CD4-positive, alpha-beta memory T cell (primary cell): ENCODE measurements at regions not wholly inside any gene's neighbourhood (a gene's known extent, or its start where the extent isn't known, plus 50 kb on each side); places are given as distances from the start of the nearest gene placed in this dataset.

ENCODE experiments used
- CTCF ChIA-PET: fragments of 350-600 bp; sonication (Branson Sonifier 250); formaldehyde crosslinking; loops from one replicate; lab custom pipeline; 2021; ENCODE audit warnings: inconsistent platforms; ENCODE audit not compliant: partially characterized antibody; lab: Charles Lee
- POLR2A ChIA-PET: fragments of 350-600 bp; sonication (Branson Sonifier 250); formaldehyde crosslinking; loops from one replicate; lab custom pipeline; 2021; ENCODE audit not compliant: partially characterized antibody; lab: Charles Lee
- DNase-seq, 5 donors: peaks; one replicate each; pipeline versions ENCODE4 v3.0.0 to v3.0.0-alpha.2; 2020 to 2022; ENCODE audit warnings: mixed read lengths in 1 of 5
- H3K27ac ChIP-seq: one replicate; pipeline ENCODE4 v1.7.0; 2013; ENCODE audit warnings: low read depth, low read length
- H3K27me3 ChIP-seq: 2 replicates; pipeline ENCODE4 v1.7.0; 2013; ENCODE audit warnings: mild to moderate bottlenecking, low read length, moderate library complexity; ENCODE audit not compliant: insufficient read depth
- H3K36me3 ChIP-seq: 2 replicates; pipeline ENCODE4 v1.7.0; 2013; ENCODE audit warnings: mild to moderate bottlenecking, low read length, moderate library complexity; ENCODE audit not compliant: insufficient read depth
- H3K4me1 ChIP-seq: 2 replicates; pipeline ENCODE4 v1.7.0; 2013; ENCODE audit warnings: mild to moderate bottlenecking, low read length, moderate library complexity; ENCODE audit not compliant: insufficient read depth
- H3K4me3 ChIP-seq, 2 donors: one replicate each; pipeline ENCODE4 v1.7.0; 2013; ENCODE audit warnings: low read length in 2 of 2, mild to moderate bottlenecking in 1 of 2
- H3K9me3 ChIP-seq, 2 donors: one replicate each; pipeline ENCODE4 v1.7.0; 2013; ENCODE audit warnings: low read length in 2 of 2, control low read depth in 1 of 2; ENCODE audit not compliant: control insufficient read depth in 1 of 2
- H3K27ac Mint-ChIP-seq, 7 donors: one replicate each; pipeline ENCODE4 v1.8.0; 2020 to 2021; ENCODE audit warnings: mixed read lengths in 7 of 7, mild to moderate bottlenecking in 6 of 7, inconsistent platforms in 3 of 7, moderate library complexity in 3 of 7
- H3K27me3 Mint-ChIP-seq, 2 donors: one replicate each; pipeline ENCODE4 v1.8.0; 2020 to 2021; ENCODE audit warnings: mixed read lengths in 2 of 2
- H3K36me3 Mint-ChIP-seq, 2 donors: one replicate each; pipeline ENCODE4 v1.8.0; 2020 to 2021; ENCODE audit warnings: mixed read lengths in 2 of 2, inconsistent platforms in 1 of 2, mild to moderate bottlenecking in 1 of 2
- H3K4me1 Mint-ChIP-seq, 4 donors: one replicate each; pipeline ENCODE4 v1.8.0; 2020 to 2021; ENCODE audit warnings: mixed read lengths in 4 of 4, mild to moderate bottlenecking in 1 of 4
- H3K4me3 Mint-ChIP-seq, 8 donors: one replicate each; pipeline ENCODE4 v1.8.0; 2020 to 2021; ENCODE audit warnings: mixed read lengths in 8 of 8, mild to moderate bottlenecking in 7 of 8, moderate library complexity in 6 of 8, inconsistent platforms in 3 of 8
- H3K9me3 Mint-ChIP-seq, 8 donors: one replicate each; pipeline ENCODE4 v1.8.0; 2020 to 2021; ENCODE audit warnings: mixed read lengths in 8 of 8, mild to moderate bottlenecking in 5 of 8, inconsistent platforms in 3 of 8, moderate library complexity in 1 of 8
- intact Hi-C: fragments of 100-400 bp; cut with micrococcal nuclease; formaldehyde crosslinking; loops from one replicate; pipeline ENCODE4 v1.15.1; 2023

DNA sequence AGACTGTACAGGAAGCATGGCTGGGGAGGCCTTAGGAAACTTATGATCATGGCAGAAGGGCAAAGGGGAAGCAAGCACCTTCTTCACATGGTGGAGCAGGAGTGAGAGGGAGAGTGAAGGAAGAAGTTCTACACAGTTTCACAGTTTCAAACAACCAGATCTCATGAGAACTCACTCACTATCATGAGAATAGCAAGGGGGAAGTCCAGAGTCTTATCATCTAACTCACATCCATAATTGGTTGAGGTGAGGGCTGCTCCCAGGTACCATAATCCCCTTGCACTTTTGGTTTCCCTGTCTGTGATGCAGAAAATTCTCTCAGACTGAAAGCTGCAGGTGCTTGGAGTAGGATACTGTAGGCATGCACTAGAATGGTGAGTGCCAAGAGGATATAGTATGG is 233.8 kb upstream of the CPEB2 start:
- no peak for DNase-seq
- Mint-ChIP-seq H3K4me3 (no peak overlapping the region), H3K27ac (no peak overlapping the region), H3K27me3 (peaks cover 3 to 6% of the 10 kb centered on the region in 2 donors), H3K4me1 (no peaks in the 10 kb centered on the region), H3K9me3 (peaks cover 0 to 3% (median 2%) of the 10 kb centered on the region in 8 donors), H3K36me3 (no peaks in the 10 kb centered on the region)
- Histone ChIP-seq H3K27ac (no peak overlapping the region), H3K36me3 (no peaks in the 10 kb centered on the region), H3K27me3 (no peaks in the 10 kb centered on the region), H3K9me3 (no peaks in the 10 kb centered on the region), H3K4me3 (no peak overlapping the region), H3K4me1 (no peaks in the 10 kb centered on the region)
- CTCF ChIA-PET = no interaction called here
- intact Hi-C loops = no loop called here
- POLR2A ChIA-PET = no interaction called here

DNA sequence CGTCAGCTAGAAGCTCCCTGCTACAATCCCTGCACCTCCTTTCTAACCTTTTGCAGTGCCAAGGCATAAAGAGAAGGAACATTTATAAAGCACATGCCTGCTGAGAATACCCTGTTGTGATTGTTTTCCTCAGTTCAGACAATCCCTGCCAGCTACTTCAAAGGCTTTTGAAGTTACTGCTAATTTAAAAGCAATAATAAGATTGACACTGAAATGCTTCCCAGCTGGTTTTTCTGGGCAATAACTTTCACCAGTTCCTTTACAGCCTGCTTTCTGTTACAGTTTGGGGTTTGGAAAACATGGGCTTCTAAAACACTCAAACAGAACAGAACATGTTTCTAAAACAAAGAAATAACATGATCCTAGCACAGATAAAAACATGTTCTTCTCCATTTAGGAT is 232.3 kb upstream of the CPEB2 start:
- CTCF ChIA-PET = no interaction called here
- no peaks in the 10 kb centered on the region for H3K4me1 Mint-ChIP-seq
- POLR2A ChIA-PET = no interaction called here

DNA sequence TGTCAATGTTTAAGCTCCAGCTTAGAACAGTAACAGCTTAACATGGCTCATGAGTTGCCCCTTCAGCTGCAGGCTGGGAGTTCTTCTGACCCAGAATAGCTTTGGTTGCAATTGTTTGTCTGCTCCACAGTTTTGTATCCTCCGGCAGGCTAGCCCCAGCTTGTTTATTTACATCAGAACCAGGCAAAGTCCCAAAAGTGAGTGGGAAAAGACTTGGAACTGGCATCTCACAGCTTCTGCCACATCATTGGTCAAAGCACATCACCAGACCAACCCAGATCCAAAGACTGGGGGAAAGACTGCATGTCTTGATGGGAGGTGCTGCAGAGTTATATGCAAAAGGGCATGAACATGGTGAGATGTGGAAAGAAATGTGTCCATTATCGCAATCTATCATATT is 231.2 kb upstream of the CPEB2 start:
- no peaks in the 10 kb centered on the region for H3K27me3 ChIP-seq
- H3K36me3 ChIP-seq = no peaks in the 10 kb centered on the region
- H3K27ac ChIP-seq = no peak overlapping the region
- H3K4me3 Mint-ChIP-seq = no peak overlapping the region
- H3K4me3 ChIP-seq = no peak overlapping the region
- no peak overlapping the region for H3K27ac Mint-ChIP-seq
- intact Hi-C loops = no loop called here
- no peaks in the 10 kb centered on the region for H3K36me3 Mint-ChIP-seq
- peaks cover 0 to 5% (median 3%) of the 10 kb centered on the region in 8 donors for H3K9me3 Mint-ChIP-seq
- no peaks in the 10 kb centered on the region for H3K4me1 ChIP-seq
- ChIA-PET POLR2A (no interaction called here), CTCF (no interaction called here)
- H3K4me1 Mint-ChIP-seq = no peaks in the 10 kb centered on the region
- no peak for DNase-seq
- no peaks in the 10 kb centered on the region for H3K9me3 ChIP-seq
- peaks cover 5 to 6% of the 10 kb centered on the region in 2 donors for H3K27me3 Mint-ChIP-seq

More for the DNA sequence above, 232.3 kb upstream of the CPEB2 start:
- peaks cover 0 to 5% (median 3%) of the 10 kb centered on the region in 8 donors for H3K9me3 Mint-ChIP-seq
- Histone ChIP-seq H3K36me3 (no peaks in the 10 kb centered on the region), H3K4me3 (no peak overlapping the region), H3K4me1 (no peaks in the 10 kb centered on the region), H3K9me3 (no peaks in the 10 kb centered on the region), H3K27me3 (no peaks in the 10 kb centered on the region), H3K27ac (no peak overlapping the region)
- no peaks in the 10 kb centered on the region for H3K36me3 Mint-ChIP-seq
- H3K27ac Mint-ChIP-seq = no peak overlapping the region
- H3K4me3 Mint-ChIP-seq = no peak overlapping the region
- intact Hi-C loops = no loop called here
- peaks cover 5 to 6% of the 10 kb centered on the region in 2 donors for H3K27me3 Mint-ChIP-seq
- DNase-seq = no peak

DNA sequence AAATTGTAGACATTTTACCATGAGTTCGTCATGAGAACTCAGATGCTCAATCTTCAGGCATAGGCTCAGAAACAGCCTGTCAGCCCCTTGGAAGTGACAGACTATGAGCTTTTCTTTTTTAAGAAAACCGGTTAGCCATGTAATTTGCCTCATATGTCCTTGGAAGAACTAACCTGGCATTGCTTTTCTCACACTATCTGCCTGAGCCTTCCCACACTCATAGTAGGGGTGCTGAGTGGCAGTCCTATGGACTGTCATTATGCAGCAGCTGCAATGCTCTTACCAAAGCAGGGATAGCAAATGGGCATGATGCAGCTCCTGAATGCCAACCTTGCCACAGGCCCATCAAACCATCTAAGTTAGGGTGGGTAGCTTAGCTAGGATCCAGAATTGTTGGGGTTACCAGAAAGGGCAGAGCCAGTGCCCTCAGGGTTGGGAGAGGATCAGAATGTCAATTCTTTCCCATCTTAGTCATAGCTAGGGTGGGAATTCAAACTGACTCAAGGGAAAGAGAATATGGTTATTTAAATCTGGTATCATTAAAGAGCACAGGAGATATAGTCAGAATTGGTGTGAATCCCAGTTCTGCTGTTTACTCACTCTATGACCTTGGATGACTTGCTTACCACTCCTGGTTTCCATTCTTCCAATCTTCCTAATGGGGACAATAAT is 230.6 kb upstream of the CPEB2 start:
- Mint-ChIP-seq H3K27me3 (peaks cover 5 to 6% of the 10 kb centered on the region in 2 donors), H3K4me3 (no peak overlapping the region), H3K27ac (no peak overlapping the region), H3K9me3 (peaks cover 0 to 5% (median 3%) of the 10 kb centered on the region in 8 donors), H3K36me3 (no peaks in the 10 kb centered on the region), H3K4me1 (no peaks in the 10 kb centered on the region)
- H3K36me3 ChIP-seq = no peaks in the 10 kb centered on the region
- no peaks in the 10 kb centered on the region for H3K9me3 ChIP-seq
- no peaks in the 10 kb centered on the region for H3K27me3 ChIP-seq
- no peak overlapping the region for H3K4me3 ChIP-seq
- POLR2A ChIA-PET = no interaction called here
- intact Hi-C loops = no loop called here
- DNase-seq = no peak
- H3K27ac ChIP-seq = no peak overlapping the region
- CTCF ChIA-PET = no interaction called here
- no peaks in the 10 kb centered on the region for H3K4me1 ChIP-seq

DNA sequence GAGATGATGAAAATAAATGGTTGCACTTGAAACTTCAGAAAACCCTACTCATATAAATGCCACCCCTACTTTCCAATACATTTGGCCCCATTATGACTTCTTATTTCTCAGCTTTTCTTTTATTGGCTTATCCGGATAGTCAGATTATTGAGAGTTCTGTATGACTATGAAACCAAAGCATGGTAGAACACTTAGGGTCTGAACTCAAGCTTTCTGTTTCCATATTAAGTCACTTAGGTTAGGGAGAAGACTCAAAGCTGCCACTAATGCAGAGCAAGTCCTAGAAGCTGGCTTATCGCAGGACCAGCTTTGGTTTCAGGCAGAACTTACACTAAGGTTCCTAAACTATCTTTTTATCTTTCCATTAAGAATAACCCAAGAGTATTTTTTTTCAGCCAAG is 229.9 kb upstream of the CPEB2 start:
- H3K27ac ChIP-seq = no peak overlapping the region
- ChIA-PET CTCF (no interaction called here), POLR2A (no interaction called here)
- Mint-ChIP-seq H3K4me1 (no peaks in the 10 kb centered on the region), H3K4me3 (no peak overlapping the region), H3K9me3 (peaks cover 0 to 5% (median 3%) of the 10 kb centered on the region in 8 donors), H3K27ac (no peak overlapping the region), H3K27me3 (peaks cover 5 to 6% of the 10 kb centered on the region in 2 donors), H3K36me3 (no peaks in the 10 kb centered on the region)
- intact Hi-C loops = no loop called here
- DNase-seq = no peak
- no peaks in the 10 kb centered on the region for H3K9me3 ChIP-seq
- H3K4me3 ChIP-seq = no peak overlapping the region
- no peaks in the 10 kb centered on the region for H3K27me3 ChIP-seq
- no peaks in the 10 kb centered on the region for H3K36me3 ChIP-seq
- no peaks in the 10 kb centered on the region for H3K4me1 ChIP-seq

DNA sequence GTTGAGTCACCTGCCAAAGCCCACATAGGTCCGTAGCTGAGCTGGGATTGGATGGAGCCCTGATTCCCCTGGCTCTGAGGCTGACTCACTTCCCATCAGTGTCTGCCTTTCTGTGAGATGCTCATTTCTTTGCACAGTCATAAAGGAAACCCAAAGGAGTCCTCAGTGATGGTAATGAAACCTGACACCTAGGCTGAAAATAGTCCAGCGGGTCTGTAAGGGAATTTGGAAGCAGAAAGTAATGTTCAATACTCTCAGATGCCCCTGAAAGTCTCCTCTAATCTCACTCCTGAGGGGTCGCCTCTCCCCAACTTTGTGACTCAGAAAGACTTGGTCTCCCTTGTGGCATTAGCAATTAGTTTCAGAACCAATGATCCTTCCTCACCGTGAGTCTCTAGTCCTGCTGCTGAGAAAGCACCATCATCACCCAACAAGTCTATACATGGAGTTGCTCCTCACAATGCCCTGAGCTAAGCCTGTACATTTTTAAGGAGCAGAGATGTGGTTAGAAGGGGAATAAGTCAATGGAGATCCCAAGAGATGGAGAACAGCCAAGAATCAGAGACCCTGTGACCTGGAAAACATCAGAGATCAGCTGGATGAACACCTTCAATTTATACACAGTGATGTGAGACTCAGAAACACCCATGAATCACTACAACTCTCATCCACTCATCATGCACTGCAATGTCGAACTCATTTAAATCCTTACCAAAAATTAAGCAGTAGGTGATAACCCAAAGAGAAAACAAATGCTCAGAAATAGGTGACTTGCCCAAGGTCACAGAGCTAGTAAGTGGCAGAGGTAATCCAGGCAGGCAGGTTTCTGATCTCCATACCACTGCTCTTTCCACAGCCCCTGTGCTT is 219.0 kb upstream of the CPEB2 start:
- no peak for DNase-seq
- no peak overlapping the region for H3K4me3 ChIP-seq
- peaks cover 0 to 4% of the 10 kb centered on the region in 2 donors for H3K9me3 ChIP-seq
- no peaks in the 10 kb centered on the region for H3K4me1 ChIP-seq
- Mint-ChIP-seq H3K9me3 (peaks cover 0 to 9% (median 5%) of the 10 kb centered on the region in 8 donors), H3K27ac (no peak overlapping the region), H3K27me3 (peaks cover 0 to 3% of the 10 kb centered on the region in 2 donors), H3K36me3 (no peaks in the 10 kb centered on the region), H3K4me3 (no peak overlapping the region), H3K4me1 (no peaks in the 10 kb centered on the region)
- H3K27ac ChIP-seq = no peak overlapping the region
- CTCF ChIA-PET = no interaction called here
- POLR2A ChIA-PET = no interaction called here
- intact Hi-C loops = no loop called here
- H3K36me3 ChIP-seq = no peaks in the 10 kb centered on the region
- H3K27me3 ChIP-seq = no peaks in the 10 kb centered on the region

DNA sequence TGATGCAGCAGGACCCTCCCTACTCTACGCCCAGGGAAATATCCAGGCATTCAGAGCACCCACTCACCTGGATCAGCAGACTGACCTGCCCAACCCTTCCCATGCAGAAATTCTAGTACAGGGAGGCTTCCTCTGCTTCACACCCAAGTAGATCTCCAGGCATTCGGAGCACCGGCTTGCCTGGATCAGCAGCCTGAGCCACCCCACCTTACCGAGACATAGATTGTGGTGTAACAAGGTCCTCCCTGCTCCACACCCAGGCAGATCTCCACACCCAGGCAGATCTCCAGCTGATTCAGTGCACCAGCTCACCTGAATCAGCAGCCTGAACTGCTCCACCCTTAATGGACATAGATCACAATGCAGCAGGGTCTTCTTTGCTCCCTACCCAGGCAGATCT is 215.1 kb upstream of the CPEB2 start:
- Histone ChIP-seq H3K9me3 (peaks cover 0 to 4% of the 10 kb centered on the region in 2 donors), H3K36me3 (no peaks in the 10 kb centered on the region), H3K4me1 (no peaks in the 10 kb centered on the region), H3K4me3 (no peak overlapping the region), H3K27me3 (no peaks in the 10 kb centered on the region), H3K27ac (no peak overlapping the region)
- peaks cover 0 to 23% (median 12%) of the 10 kb centered on the region in 8 donors for H3K9me3 Mint-ChIP-seq
- H3K4me1 Mint-ChIP-seq = no peaks in the 10 kb centered on the region
- ChIA-PET POLR2A (no interaction called here), CTCF (no interaction called here)
- intact Hi-C loops = no loop called here
- peaks cover under 1 to 2% of the 10 kb centered on the region in 2 donors for H3K27me3 Mint-ChIP-seq
- no peak overlapping the region for H3K4me3 Mint-ChIP-seq
- DNase-seq = no peak
- H3K36me3 Mint-ChIP-seq = no peaks in the 10 kb centered on the region
- no peak overlapping the region for H3K27ac Mint-ChIP-seq
